ENCODE measurements at regions not wholly inside any gene's neighbourhood (a gene's known extent, or its start where the extent isn't known, plus 50 kb on each side); places are given as distances from the start of the nearest gene placed in this dataset.
"Not testable (repeated sequence)": the region's sequence is repeated elsewhere in the genome, so short reads cannot be mapped to it uniquely, and the experiment has no call there.

DNA sequence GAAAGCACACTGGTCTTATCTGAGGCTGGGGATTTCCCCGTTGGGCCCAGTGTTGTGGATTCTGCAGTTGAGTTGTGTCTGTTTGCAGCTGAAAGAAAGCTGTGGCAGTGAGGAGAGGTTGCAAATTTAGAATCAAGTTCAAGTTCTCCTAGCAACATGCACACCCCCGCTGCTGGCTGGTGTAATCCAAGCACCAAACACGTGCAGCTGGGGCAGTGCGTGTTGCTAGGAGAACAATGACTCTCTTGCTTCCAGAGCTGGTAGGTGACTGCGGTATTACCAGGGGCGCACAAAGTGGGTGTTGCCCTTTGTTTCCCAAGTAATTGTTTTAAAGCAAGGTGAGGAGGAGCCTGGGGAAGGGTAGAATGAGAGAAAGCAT, 91.5 kb downstream of the IER5 start:
- Histone ChIP-seq H3K9ac (ENCODE audit: low read depth, low read length) (no peak overlapping the region), H3K36me3 (ENCODE audit: insufficient read depth, low read length) (no peaks in the 10 kb centered on the region), H3K4me1 (ENCODE audit: insufficient read depth, low read length) (peaks cover 18% of the 10 kb centered on the region), H3K9me3 (ENCODE audit: control insufficient read depth, insufficient read depth, low read length) (no peaks in the 10 kb centered on the region)

DNA sequence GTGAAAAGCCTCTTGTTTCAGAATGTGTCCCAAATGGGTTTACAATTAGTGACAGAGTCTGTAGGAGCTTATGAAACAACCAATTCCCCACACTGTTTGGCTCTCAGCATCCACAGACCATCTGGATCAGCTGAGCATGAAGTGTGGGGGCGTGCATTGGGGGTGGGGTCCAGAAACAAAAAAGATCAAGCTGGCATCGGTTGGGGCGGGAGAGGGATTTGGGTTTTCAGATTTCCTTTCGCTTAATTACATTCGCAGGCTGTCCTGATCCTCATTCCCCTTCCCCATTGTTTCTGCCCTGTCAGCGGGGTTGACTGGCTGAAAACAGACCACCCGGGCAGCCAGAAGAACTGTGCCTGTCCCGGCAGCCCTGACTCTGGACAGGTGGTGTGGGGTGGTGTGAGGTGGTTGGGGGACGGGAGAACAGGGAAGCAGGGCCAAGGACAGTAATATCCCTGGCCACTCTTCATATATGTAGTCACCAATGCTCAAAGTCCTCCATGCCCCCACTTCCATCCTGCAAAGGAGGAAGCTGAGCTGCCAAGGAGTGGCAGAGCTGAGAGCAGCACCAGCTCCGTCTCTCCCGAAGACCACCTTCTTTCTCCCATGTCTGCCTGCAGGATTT, 92.0 kb downstream of the IER5 start:
- no peak overlapping the region for H3K9ac ChIP-seq (ENCODE audit: low read depth, low read length)
- no peaks in the 10 kb centered on the region for H3K36me3 ChIP-seq (ENCODE audit: insufficient read depth, low read length)
- peaks cover 18% of the 10 kb centered on the region for H3K4me1 ChIP-seq (ENCODE audit: insufficient read depth, low read length)
- H3K9me3 ChIP-seq (ENCODE audit: control insufficient read depth, insufficient read depth, low read length) = no peaks in the 10 kb centered on the region

DNA sequence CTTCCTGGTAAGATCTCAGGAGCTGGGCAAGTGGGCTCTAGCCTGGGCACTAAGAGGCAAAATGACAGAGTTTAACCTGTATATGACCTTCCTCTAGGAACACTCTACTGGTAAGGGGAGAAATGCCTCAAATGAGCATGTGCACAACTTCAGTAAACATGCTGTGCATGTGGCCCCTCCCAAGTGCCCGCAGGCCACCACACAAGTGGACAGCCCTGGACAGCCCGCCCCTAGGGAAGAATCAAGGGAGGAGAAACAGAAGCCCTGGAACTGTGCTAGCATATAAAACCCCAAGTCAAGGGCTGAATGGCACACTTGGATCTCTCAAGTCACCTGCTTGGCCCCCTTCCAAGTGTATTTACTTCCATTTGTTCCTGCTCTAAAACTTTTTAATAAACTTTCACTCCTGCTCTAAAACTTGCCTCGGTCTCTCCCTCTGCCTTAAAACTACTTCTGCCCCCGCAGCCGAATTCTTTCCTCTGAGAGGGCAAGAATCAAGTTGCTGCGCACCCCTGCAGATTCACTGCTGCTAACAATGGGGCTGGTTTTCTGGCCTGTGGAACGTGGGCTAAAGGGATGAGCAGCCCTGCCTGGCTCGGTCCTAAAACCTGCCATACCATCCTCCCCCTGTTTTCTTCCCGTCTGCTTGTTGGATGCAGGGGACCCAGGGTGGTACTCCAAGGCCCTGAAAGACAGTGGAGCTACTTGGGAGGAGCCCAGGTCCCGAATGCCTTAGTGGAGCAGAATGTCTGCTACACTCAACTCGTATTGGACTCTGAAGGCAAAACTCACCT, 93.5 kb downstream of the IER5 start:
- H3K4me1 ChIP-seq (ENCODE audit: insufficient read depth, low read length) = peaks cover 18% of the 10 kb centered on the region
- no peaks in the 10 kb centered on the region for H3K36me3 ChIP-seq (ENCODE audit: insufficient read depth, low read length)
- no peaks in the 10 kb centered on the region for H3K9me3 ChIP-seq (ENCODE audit: control insufficient read depth, insufficient read depth, low read length)
- no peak overlapping the region for H3K9ac ChIP-seq (ENCODE audit: low read depth, low read length)

DNA sequence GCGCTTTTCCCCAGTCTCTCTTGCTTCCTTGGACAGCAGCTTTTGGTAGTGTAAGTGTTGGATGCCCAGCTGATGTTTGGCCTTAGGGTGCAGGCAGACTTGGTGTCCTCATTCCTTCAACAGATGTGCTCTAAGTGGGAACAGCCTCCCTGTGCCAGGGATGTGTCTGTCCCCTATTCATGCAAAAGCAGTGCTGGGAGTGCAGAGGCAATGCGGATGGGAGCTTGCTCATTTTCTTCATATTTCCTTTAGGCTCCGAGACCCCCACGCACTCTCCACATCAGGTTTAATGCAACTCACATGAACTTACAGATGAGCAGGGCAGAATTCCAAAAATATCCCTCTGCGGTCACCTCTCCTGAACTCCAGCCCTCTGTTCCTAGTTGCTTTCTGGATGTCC, 96.1 kb downstream of the IER5 start:
- no peak overlapping the region for H3K9ac ChIP-seq (ENCODE audit: low read depth, low read length)
- H3K36me3 ChIP-seq (ENCODE audit: insufficient read depth, low read length) = no peaks in the 10 kb centered on the region
- peaks cover 16% of the 10 kb centered on the region for H3K4me1 ChIP-seq (ENCODE audit: insufficient read depth, low read length)
- H3K9me3 ChIP-seq (ENCODE audit: control insufficient read depth, insufficient read depth, low read length) = no peaks in the 10 kb centered on the region

DNA sequence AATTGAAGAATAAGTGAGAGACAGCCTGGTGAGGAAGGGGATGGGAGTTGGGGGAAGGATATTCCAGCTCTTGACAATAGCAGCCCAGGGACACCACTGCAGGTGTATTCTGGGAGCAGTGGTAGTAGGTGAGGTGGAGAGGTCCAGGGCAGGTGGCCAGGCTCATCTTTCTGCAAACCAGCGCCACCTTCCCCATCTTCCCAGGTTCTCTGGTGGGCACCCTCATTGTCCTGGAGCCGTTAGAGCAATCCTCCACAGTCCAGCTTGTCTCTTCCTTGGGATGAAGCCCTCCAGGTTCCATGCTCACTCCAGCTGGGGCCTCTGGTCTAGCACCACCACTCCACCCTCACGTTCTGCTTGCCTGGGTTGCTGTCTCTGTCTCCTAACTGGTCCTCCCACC, 97.0 kb downstream of the IER5 start:
- Histone ChIP-seq H3K9me3 (ENCODE audit: control insufficient read depth, insufficient read depth, low read length) (no peaks in the 10 kb centered on the region), H3K4me1 (ENCODE audit: insufficient read depth, low read length) (peaks cover 10% of the 10 kb centered on the region; the same call in 1 of the 2 replicates), H3K9ac (ENCODE audit: low read depth, low read length) (no peak overlapping the region), H3K36me3 (ENCODE audit: insufficient read depth, low read length) (no peaks in the 10 kb centered on the region)

DNA sequence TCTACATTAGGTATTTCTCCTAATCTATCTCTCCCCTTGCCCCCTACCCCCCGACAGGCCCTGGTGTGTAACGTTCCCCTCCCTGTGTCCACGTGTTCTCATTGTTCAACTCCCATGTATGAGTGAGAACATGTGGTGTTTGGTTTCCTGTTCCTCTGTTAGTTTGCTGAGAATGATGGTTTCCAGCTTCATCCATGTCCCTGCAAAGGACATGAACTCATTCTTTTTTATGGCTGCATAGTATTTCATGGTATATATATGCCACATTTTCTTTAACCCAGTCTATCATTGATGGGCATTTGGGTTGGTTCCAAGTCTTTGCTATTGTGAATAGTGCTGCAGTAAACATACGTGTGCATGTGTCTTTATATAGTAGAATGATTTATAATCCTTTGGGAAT, 97.6 kb downstream of the IER5 start:
- H3K4me1 ChIP-seq (ENCODE audit: insufficient read depth, low read length); H3K36me3 ChIP-seq (ENCODE audit: insufficient read depth, low read length): not testable (repeated sequence)

DNA sequence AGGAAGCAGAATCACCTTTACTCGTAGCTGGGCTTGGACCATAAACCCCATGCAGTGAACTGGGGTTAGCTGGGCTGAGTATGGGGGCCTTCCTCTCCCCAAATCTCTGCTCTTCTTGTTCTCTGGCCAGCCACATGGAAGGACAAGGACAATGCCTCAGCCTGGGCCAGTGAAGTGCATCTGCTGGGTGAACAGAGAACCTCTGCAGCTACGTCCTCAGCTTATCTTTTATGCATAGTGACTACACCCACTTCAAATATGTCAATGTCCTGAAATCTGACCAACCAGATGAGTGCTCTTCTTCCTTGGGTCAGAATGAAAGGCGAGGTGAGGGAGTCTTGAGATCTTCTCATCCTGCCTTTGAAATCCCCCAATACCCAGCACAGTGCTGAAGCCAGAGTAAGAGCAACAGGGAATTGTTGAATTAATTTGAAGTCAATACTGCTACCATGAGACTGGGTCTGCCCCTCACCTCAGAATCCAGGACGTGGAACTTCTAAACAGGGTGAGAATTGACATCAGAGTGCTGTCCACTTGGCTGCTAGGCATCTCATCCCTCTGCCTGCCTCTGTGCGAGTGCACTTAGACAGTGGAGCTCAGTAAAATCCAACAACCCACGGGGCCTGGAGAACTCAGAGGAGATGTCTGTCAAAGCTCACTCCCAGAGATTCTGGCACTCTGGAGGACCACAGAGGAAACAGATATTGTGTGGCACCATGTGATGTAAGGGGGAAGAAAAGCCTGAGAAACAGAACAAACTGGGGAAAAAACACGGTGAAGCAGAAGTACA, 99.0 kb downstream of the IER5 start:
- Histone ChIP-seq H3K4me1 (ENCODE audit: insufficient read depth, low read length) (no peaks in the 10 kb centered on the region), H3K36me3 (ENCODE audit: insufficient read depth, low read length) (no peaks in the 10 kb centered on the region), H3K9ac (ENCODE audit: low read depth, low read length) (no peak overlapping the region), H3K9me3 (ENCODE audit: control insufficient read depth, insufficient read depth, low read length) (no peaks in the 10 kb centered on the region)

More for the DNA sequence above, 97.6 kb downstream of the IER5 start:
- H3K9me3 ChIP-seq (ENCODE audit: control insufficient read depth, insufficient read depth, low read length); H3K9ac ChIP-seq (ENCODE audit: low read depth, low read length): not testable (repeated sequence)

DNA sequence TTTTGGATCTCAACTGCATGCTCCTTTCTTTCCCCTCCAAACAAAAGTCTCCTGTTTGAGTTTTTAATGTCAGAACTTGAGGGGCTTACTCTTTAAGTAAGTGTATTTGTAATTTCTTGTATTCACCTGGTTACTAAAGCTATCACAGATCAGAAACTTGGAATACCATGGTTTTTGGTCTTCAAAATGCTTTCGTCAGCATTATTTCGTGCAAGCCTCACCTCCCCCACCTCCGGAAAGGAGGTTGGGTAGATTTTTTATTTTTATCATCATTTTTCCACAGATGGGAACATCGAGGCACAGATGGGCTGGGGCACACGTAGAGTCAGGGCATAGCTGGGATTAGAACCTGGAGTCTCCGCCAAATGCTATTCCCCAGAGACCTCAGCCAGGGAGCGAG, 100.7 kb downstream of the IER5 start:
- H3K4me1 ChIP-seq (ENCODE audit: insufficient read depth, low read length) = no peaks in the 10 kb centered on the region
- no peaks in the 10 kb centered on the region for H3K36me3 ChIP-seq (ENCODE audit: insufficient read depth, low read length)
- H3K9ac ChIP-seq (ENCODE audit: low read depth, low read length) = no peak overlapping the region
- H3K9me3 ChIP-seq (ENCODE audit: control insufficient read depth, insufficient read depth, low read length) = no peaks in the 10 kb centered on the region

DNA sequence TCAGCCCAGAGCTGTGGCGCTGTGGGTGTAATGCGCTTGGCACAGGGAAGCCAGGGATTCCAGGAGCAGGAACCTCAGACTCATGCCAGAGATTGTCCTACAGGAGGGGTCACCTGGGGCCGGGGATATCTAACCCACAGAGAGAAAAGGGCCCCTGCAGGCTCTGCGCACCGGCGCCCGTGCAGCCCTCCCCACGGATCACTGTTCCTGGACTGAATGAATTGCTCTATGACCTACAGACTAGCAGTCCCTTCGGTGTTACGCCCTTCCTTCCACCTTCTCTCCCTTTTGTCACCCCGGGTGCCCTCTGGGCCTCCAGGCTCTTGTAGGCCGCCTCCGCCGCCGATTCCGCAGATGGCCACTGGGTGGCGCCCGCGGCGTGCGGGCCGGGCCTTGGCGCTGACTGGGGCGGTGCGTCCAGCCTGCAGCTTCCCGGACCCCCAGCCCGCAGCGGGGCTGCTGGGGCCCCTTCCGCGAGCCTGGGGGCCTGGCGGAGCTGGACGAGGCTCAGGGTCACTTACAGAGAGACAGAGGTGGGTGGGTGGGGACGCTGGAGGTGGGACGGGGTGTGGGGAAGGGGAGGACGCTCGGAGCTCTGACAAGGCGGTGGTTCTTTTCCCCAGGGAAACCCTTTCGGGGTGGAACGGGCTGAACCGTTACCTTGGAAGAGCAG, 101.3 kb downstream of the IER5 start:
- Histone ChIP-seq H3K4me1 (ENCODE audit: insufficient read depth, low read length) (no peaks in the 10 kb centered on the region), H3K9ac (ENCODE audit: low read depth, low read length) (peak overlapping the region; percentile 33; the same call in 1 of the 2 replicates), H3K36me3 (ENCODE audit: insufficient read depth, low read length) (no peaks in the 10 kb centered on the region)

DNA sequence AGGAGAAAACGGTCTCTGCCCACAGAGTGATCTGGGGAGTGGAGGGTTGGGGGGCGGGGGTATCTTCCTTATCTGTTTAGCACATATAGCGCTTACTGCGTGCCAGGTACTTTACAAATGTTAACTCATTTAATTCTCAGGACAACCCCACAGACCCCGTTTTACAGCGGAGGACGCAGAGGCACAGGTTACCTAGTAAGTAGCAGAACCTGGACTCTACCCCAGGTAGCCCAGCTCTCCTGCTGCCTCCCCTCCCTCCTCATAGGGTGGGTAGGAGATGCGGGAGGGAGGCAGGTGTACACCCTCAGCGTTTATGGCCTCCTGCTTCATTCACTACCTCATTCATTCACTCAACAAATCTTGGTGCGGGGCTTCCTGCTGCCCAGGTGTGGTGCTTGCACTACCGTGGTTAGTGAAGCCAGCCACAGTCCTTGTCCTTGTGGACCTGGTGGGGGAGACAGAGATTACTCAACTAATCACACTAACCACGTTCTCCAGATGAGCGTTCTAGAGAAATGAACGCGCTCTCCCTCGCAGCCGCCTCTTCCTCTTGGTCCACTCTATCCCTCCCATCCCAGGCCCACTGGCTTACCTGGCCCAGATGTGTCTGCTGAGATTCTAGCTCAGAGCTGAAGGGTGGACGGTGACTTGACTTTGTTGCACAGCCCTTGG, 102.0 kb downstream of the IER5 start:
- Histone ChIP-seq H3K9me3 (ENCODE audit: control insufficient read depth, insufficient read depth, low read length) (no peaks in the 10 kb centered on the region), H3K4me1 (ENCODE audit: insufficient read depth, low read length) (no peaks in the 10 kb centered on the region), H3K9ac (ENCODE audit: low read depth, low read length) (peak overlapping the region; percentile 33; the same call in 1 of the 2 replicates), H3K36me3 (ENCODE audit: insufficient read depth, low read length) (no peaks in the 10 kb centered on the region)

More for the DNA sequence above, 101.3 kb downstream of the IER5 start:
- H3K9me3 ChIP-seq (ENCODE audit: control insufficient read depth, insufficient read depth, low read length) = no peaks in the 10 kb centered on the region

DNA sequence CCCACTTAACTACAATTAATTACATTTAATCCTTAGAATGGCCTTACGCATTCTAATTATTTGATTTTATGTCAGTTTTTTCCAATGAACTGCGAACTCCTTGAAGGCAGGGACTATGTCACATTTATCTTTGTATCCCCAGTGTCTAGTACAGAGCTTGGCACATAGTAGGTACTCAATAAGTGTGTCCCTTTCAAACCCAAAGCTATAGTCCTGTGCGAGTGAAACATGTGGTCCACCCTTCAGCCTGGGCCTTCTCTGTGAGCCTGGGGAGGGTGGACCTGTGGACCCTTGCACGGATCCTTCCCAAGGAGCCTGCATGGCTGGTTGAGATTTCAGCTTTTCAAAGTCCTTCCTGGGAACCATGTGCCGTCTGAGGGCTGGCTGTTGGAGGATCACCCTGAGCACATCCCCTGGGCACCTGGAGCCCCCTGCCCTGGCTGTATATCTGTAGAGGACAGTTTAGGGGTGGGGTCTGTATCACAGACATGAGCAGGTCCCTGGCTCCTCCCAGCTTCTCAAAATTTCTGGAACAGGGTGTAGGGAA, 103.1 kb downstream of the IER5 start:
- H3K9me3 ChIP-seq (ENCODE audit: control insufficient read depth, insufficient read depth, low read length) = no peaks in the 10 kb centered on the region
- no peak overlapping the region for H3K9ac ChIP-seq (ENCODE audit: low read depth, low read length)
- no peaks in the 10 kb centered on the region for H3K36me3 ChIP-seq (ENCODE audit: insufficient read depth, low read length)
- H3K4me1 ChIP-seq (ENCODE audit: insufficient read depth, low read length) = no peaks in the 10 kb centered on the region

DNA sequence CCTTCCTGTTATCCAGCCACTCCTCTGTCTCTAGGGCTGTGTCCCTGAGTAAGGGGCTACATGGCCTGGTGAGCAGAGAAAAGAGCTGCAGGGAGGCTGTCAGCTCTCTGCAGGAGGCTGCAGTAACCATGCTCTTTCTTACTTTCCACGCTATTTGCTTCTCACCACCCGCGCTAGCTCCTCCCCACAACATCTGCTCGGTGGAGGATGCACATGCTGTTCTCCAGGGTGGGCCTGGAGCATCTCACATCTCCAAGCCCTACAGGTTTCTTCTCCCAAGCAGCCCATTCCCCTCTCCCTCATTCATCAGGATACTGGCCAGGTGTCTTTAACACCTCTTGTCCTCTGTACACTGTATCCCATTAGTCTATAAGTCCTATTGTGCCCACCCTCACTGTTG, 103.8 kb downstream of the IER5 start:
- Histone ChIP-seq H3K4me1 (ENCODE audit: insufficient read depth, low read length) (no peaks in the 10 kb centered on the region), H3K9ac (ENCODE audit: low read depth, low read length) (no peak overlapping the region), H3K9me3 (ENCODE audit: control insufficient read depth, insufficient read depth, low read length) (no peaks in the 10 kb centered on the region), H3K36me3 (ENCODE audit: insufficient read depth, low read length) (no peaks in the 10 kb centered on the region)

DNA sequence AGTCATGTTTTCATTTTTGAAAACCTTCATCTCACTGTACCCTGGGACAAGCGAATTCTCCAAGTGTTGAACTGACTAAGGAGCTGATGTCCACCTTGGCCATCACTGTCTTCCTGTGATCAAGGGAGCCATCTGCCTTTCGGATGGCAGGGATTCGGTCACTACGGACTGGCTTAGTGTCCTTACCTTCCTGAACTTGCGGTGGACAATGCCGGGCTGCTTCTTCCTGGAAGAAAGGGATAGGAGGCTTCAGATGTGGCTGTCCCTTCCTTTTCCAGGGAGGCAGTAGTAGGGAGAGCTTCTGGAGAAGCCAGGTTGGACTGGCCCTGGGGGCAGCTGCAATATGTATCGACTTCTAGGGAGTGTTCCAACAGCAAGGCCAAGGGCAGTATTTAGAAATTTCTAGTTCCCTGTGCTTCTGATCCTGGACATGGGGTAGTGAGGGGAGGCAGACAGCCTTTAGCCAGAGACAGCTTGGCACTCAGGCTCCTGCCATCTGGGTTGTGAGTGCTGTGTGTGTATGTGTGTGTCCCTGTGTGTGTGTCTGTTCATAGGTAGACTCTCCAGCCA, 114.6 kb downstream of the IER5 start:
- Histone ChIP-seq H3K4me1 (ENCODE audit: insufficient read depth, low read length) (no peaks in the 10 kb centered on the region; the same call in 1 of the 2 replicates), H3K9me3 (ENCODE audit: control insufficient read depth, insufficient read depth, low read length) (no peaks in the 10 kb centered on the region), H3K9ac (ENCODE audit: low read depth, low read length) (no peak overlapping the region), H3K36me3 (ENCODE audit: insufficient read depth, low read length) (no peaks in the 10 kb centered on the region)

Measured in ES-I3 (cell line).